Neural cell (in vitro differentiated cells): ENCODE measurements at regions not wholly inside any gene's neighbourhood (a gene's known extent, or its start where the extent isn't known, plus 50 kb on each side); places are given as distances from the start of the nearest gene placed in this dataset.

Experiments
- H2AFZ ChIP-seq: fragments of 200-600, 300-800 bp; sonication (generic), shearing (Covaris generic); 2 replicates; pipeline ENCODE4 v1.6.0; 2014; ENCODE audit warnings: low read depth, mild to moderate bottlenecking, antibody characterized with exemption, low read length, moderate library complexity
- H3F3A ChIP-seq: fragments of 200-600 bp; shearing (Covaris generic); 2 replicates; pipeline ENCODE4 v1.6.1; 2016; ENCODE audit warnings: mild to moderate bottlenecking, moderate library complexity, mixed read lengths, antibody characterized with exemption, low read length; ENCODE audit not compliant: insufficient read depth, poor library complexity, severe bottlenecking
- H3K27ac ChIP-seq: fragments of 200-600, 300-800 bp; sonication (generic), shearing (Covaris generic); 2 replicates; pipeline ENCODE4 v1.5.1; 2014; ENCODE audit warnings: mild to moderate bottlenecking, low read length, moderate library complexity
- H3K27me3 ChIP-seq: fragments of 300-800, 200-600 bp; sonication (generic), shearing (Covaris generic); 2 replicates; pipeline ENCODE4 v1.6.0; 2014; ENCODE audit warnings: mild to moderate bottlenecking, low read depth, low read length, moderate library complexity; ENCODE audit not compliant: insufficient read depth
- H3K36me3 ChIP-seq: fragments of 300-800, 200-600 bp; sonication (generic), shearing (Covaris generic); 2 replicates; pipeline ENCODE4 v1.5.1; 2014; ENCODE audit warnings: mild to moderate bottlenecking, antibody characterized with exemption, low read length, moderate library complexity; ENCODE audit not compliant: insufficient read depth
- H3K4me2 ChIP-seq: fragments of 300-800, 200-600 bp; sonication (generic), shearing (Covaris generic); 2 replicates; pipeline ENCODE4 v1.6.0; 2014; ENCODE audit warnings: mild to moderate bottlenecking, low read length
- H3K4me3 ChIP-seq: fragments of 300-800, 200-600 bp; sonication (generic), shearing (Covaris generic); 2 replicates; pipeline ENCODE4 v1.5.1; 2014; ENCODE audit warnings: mild to moderate bottlenecking, low read length, moderate library complexity
- H3K79me2 ChIP-seq: fragments of 200-600 bp; shearing (Covaris generic); replicated peaks from 2 replicates; pipeline ENCODE4 v1.6.0; 2014; ENCODE audit warnings: mild to moderate bottlenecking, low read length, moderate library complexity; ENCODE audit not compliant: insufficient read depth
- H3K9ac ChIP-seq: fragments of 300-800, 200-600 bp; sonication (generic), shearing (Covaris generic); 2 replicates; pipeline ENCODE4 v1.6.1; 2016; ENCODE audit warnings: mild to moderate bottlenecking, low read length, mixed read lengths
- H3K9me2 ChIP-seq: fragments of 200-600 bp; shearing (Covaris generic); 2 replicates; pipeline ENCODE4 v1.6.1; 2016; ENCODE audit warnings: mild to moderate bottlenecking, low read length, mixed read lengths; ENCODE audit not compliant: insufficient read depth
- H3K9me3 ChIP-seq: fragments of 200-600, 300-800 bp; sonication (generic), shearing (Covaris generic); 2 replicates; pipeline ENCODE4 v1.6.1; 2016; ENCODE audit warnings: mild to moderate bottlenecking, mixed run types, low read length, moderate library complexity, mixed read lengths
- H4K20me1 ChIP-seq: fragments of 200-600 bp; shearing (Covaris generic); 2 replicates; pipeline ENCODE4 v1.6.1; 2016; ENCODE audit warnings: mild to moderate bottlenecking, mixed run types; ENCODE audit not compliant: insufficient read depth
- EP300 ChIP-seq: fragments of 450-650 bp; conservative IDR thresholded peaks from 2 replicates; pipeline ENCODE4 v1.6.1; 2014; ENCODE audit warnings: antibody characterized with exemption, mild to moderate bottlenecking, moderate library complexity; ENCODE audit not compliant: poor library complexity, severe bottlenecking
- EZH2 ChIP-seq: fragments of 200-600, 300-800 bp; shearing (Covaris generic), sonication (generic); IDR thresholded peaks from 2 replicates; pipeline ENCODE4 v1.6.1; 2014; ENCODE audit warnings: antibody characterized with exemption, low read length, borderline replicate concordance, mild to moderate bottlenecking; ENCODE audit not compliant: insufficient read depth, poor library complexity, severe bottlenecking
- MXI1 ChIP-seq: fragments of 450-650 bp; conservative IDR thresholded peaks from 2 replicates; pipeline ENCODE4 v1.6.1; 2014; ENCODE audit warnings: antibody characterized with exemption, mild to moderate bottlenecking; ENCODE audit not compliant: poor library complexity, severe bottlenecking
- POLR2AphosphoS5 ChIP-seq: IDR thresholded peaks from 2 replicates; pipeline ENCODE4 v1.6.1; 2012
- RAD21 ChIP-seq: fragments of 450-650 bp; conservative IDR thresholded peaks from 2 replicates; pipeline ENCODE4 v1.6.1; 2014; ENCODE audit warnings: antibody characterized with exemption, mild to moderate bottlenecking, moderate library complexity
- SMC3 ChIP-seq: fragments of 450-650 bp; conservative IDR thresholded peaks from 2 replicates; pipeline ENCODE4 v1.6.1; 2014; ENCODE audit warnings: antibody characterized with exemption, mild to moderate bottlenecking, moderate library complexity; ENCODE audit not compliant: poor library complexity
- TAF1 ChIP-seq: IDR thresholded peaks from 2 replicates; pipeline ENCODE4 v1.6.1; 2012; ENCODE audit warnings: low read depth
- TF ChIP-seq, protein P1 (sequence below): IDR thresholded peaks from 2 replicates; pipeline ENCODE4 v1.6.1; 2012; ENCODE audit warnings: borderline replicate concordance
- TF ChIP-seq, protein P2 (sequence below): fragments of 450-650 bp; IDR thresholded peaks from 2 replicates; pipeline ENCODE4 v1.5.1; 2014; ENCODE audit warnings: antibody characterized with exemption, mild to moderate bottlenecking, moderate library complexity; ENCODE audit not compliant: poor library complexity, severe bottlenecking

DNA sequence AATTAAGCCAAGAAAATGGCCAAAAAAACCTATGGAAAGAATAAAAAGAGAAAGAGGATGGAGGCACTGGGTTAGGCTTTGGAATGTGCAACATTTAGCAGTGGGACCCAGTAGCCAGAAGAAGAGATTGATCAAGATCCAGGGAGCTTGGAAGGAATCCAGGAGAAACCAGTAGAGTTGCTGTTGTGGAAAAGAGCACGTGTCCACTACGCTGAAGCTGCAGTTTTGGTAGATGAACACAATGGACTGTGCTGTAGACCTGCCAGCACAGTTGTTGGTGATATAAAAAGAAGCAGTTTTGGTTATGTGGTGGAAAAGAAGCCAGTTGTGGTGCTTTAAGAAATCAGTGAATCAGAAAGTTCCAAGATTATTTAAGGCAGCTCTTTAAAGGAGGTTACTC, 802.2 kb upstream of the POM121L12 start:
- no peaks in the 10 kb centered on the region for H4K20me1 ChIP-seq
- H3K79me2 ChIP-seq = no peaks in the 10 kb centered on the region
- no peak overlapping the region for H3K27ac ChIP-seq
- no peaks in the 10 kb centered on the region for H3K27me3 ChIP-seq
- TF ChIP-seq, protein P1, sequence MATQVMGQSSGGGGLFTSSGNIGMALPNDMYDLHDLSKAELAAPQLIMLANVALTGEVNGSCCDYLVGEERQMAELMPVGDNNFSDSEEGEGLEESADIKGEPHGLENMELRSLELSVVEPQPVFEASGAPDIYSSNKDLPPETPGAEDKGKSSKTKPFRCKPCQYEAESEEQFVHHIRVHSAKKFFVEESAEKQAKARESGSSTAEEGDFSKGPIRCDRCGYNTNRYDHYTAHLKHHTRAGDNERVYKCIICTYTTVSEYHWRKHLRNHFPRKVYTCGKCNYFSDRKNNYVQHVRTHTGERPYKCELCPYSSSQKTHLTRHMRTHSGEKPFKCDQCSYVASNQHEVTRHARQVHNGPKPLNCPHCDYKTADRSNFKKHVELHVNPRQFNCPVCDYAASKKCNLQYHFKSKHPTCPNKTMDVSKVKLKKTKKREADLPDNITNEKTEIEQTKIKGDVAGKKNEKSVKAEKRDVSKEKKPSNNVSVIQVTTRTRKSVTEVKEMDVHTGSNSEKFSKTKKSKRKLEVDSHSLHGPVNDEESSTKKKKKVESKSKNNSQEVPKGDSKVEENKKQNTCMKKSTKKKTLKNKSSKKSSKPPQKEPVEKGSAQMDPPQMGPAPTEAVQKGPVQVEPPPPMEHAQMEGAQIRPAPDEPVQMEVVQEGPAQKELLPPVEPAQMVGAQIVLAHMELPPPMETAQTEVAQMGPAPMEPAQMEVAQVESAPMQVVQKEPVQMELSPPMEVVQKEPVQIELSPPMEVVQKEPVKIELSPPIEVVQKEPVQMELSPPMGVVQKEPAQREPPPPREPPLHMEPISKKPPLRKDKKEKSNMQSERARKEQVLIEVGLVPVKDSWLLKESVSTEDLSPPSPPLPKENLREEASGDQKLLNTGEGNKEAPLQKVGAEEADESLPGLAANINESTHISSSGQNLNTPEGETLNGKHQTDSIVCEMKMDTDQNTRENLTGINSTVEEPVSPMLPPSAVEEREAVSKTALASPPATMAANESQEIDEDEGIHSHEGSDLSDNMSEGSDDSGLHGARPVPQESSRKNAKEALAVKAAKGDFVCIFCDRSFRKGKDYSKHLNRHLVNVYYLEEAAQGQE = no peak
- no peak for TF ChIP-seq MXI1
- TF ChIP-seq POLR2AphosphoS5 = no peak
- no peak for TF ChIP-seq RAD21
- TF ChIP-seq, protein P2, sequence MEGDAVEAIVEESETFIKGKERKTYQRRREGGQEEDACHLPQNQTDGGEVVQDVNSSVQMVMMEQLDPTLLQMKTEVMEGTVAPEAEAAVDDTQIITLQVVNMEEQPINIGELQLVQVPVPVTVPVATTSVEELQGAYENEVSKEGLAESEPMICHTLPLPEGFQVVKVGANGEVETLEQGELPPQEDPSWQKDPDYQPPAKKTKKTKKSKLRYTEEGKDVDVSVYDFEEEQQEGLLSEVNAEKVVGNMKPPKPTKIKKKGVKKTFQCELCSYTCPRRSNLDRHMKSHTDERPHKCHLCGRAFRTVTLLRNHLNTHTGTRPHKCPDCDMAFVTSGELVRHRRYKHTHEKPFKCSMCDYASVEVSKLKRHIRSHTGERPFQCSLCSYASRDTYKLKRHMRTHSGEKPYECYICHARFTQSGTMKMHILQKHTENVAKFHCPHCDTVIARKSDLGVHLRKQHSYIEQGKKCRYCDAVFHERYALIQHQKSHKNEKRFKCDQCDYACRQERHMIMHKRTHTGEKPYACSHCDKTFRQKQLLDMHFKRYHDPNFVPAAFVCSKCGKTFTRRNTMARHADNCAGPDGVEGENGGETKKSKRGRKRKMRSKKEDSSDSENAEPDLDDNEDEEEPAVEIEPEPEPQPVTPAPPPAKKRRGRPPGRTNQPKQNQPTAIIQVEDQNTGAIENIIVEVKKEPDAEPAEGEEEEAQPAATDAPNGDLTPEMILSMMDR = no peak
- TF ChIP-seq TAF1 = no peak
- TF ChIP-seq EP300 = no peak
- TF ChIP-seq SMC3 = no peak
- no peak for TF ChIP-seq EZH2
- H3K9ac ChIP-seq = no peak overlapping the region
- no peaks in the 10 kb centered on the region for H3K36me3 ChIP-seq
- H3K9me2 ChIP-seq = no peaks in the 10 kb centered on the region
- no peak overlapping the region for H3K4me3 ChIP-seq
- no peak overlapping the region for H2AFZ ChIP-seq
- H3K4me2 ChIP-seq = no peak overlapping the region
- no peaks in the 10 kb centered on the region for H3F3A ChIP-seq
- H3K9me3 ChIP-seq = peaks cover 3% of the 10 kb centered on the region

DNA sequence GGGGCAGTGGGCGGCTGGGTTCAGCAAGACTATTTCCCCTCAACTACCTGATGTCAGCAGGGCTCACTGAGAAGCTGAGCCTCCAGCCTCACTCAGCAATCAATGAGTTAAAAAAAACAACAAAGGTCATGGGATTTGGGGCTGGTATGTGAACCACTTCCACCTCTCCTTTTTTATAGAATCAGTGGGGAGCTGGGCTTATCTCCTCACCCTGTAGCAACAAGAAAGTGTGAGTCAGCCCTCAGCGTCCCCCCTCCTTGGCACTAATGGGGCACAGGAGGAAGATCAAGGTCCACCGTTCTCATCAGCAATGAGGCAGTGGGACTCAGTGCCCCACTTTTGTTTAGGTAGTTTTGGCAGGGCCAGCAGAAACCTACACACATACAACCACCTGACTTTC, 823.5 kb upstream of the POM121L12 start:
- Histone ChIP-seq H3K4me2 (no peak overlapping the region), H3F3A (no peaks in the 10 kb centered on the region), H3K27ac (no peak overlapping the region), H3K4me3 (no peak overlapping the region), H3K36me3 (no peaks in the 10 kb centered on the region), H4K20me1 (no peaks in the 10 kb centered on the region), H3K9me2 (no peaks in the 10 kb centered on the region), H2AFZ (no peak overlapping the region), H3K9ac (no peak overlapping the region), H3K9me3 (no peaks in the 10 kb centered on the region), H3K27me3 (no peaks in the 10 kb centered on the region), H3K79me2 (no peaks in the 10 kb centered on the region)
- TF ChIP-seq MXI1 = no peak
- TF ChIP-seq, protein P1 = no peak
- no peak for TF ChIP-seq RAD21
- no peak for TF ChIP-seq SMC3
- no peak for TF ChIP-seq EZH2
- TF ChIP-seq EP300 = no peak
- TF ChIP-seq, protein P2 = no peak
- TF ChIP-seq TAF1 = no peak
- no peak for TF ChIP-seq POLR2AphosphoS5
